MM.1S (cell line): ENCODE measurements at regions not wholly inside any gene's neighbourhood (a gene's known extent, or its start where the extent isn't known, plus 50 kb on each side); places are given as distances from the start of the nearest gene placed in this dataset.

Experiments used
- DNase-seq: peaks from one replicate; pipeline ENCODE4 v3.0.0-alpha.2; 2015
- H2AFZ ChIP-seq: fragments of 300-600 bp; sonication (generic); 2 replicates; pipeline ENCODE4 v1.6.0; 2016; ENCODE audit warnings: antibody characterized with exemption, low read length
- H3F3A ChIP-seq: fragments of 300-600 bp; sonication (generic); 2 replicates; pipeline ENCODE4 v1.6.1; 2016; ENCODE audit warnings: mild to moderate bottlenecking, antibody characterized with exemption, low read length, moderate library complexity, mixed read lengths; ENCODE audit not compliant: insufficient read depth
- H3K27ac ChIP-seq: fragments of 300-600 bp; sonication (generic); 2 replicates; pipeline ENCODE4 v1.5.1; 2016; ENCODE audit warnings: mild to moderate bottlenecking, low read length
- H3K27me3 ChIP-seq: fragments of 300-600 bp; sonication (generic); replicated peaks from 2 replicates; pipeline ENCODE4 v1.6.0; 2016; ENCODE audit warnings: low read length; ENCODE audit not compliant: insufficient read depth
- H3K36me3 ChIP-seq: fragments of 300-600 bp; sonication (generic); replicated peaks from 2 replicates; pipeline ENCODE4 v1.6.1; 2016; ENCODE audit warnings: mild to moderate bottlenecking, low read length, mixed read lengths; ENCODE audit not compliant: insufficient read depth
- H3K4me1 ChIP-seq: fragments of 300-600 bp; sonication (generic); 2 replicates; pipeline ENCODE4 v1.6.1; 2016; ENCODE audit warnings: low read length, mixed read lengths
- H3K4me2 ChIP-seq: fragments of 300-600 bp; sonication (generic); 2 replicates; pipeline ENCODE4 v1.6.0; 2016; ENCODE audit warnings: low read depth, low read length
- H3K4me3 ChIP-seq: fragments of 300-600 bp; sonication (generic); 2 replicates; pipeline ENCODE4 v1.5.1; 2016; ENCODE audit warnings: low read length, mixed read lengths
- H3K79me2 ChIP-seq: fragments of 300-600 bp; sonication (generic); 2 replicates; pipeline ENCODE4 v1.6.1; 2016; ENCODE audit warnings: mixed run types, low read length, mixed read lengths
- H3K9ac ChIP-seq: fragments of 300-600 bp; sonication (generic); 2 replicates; pipeline ENCODE4 v1.6.1; 2016; ENCODE audit warnings: low read length, mixed read lengths
- H3K9me2 ChIP-seq: fragments of 300-600 bp; sonication (generic); replicated peaks from 2 replicates; pipeline ENCODE4 v1.6.1; 2016; ENCODE audit warnings: mild to moderate bottlenecking, low read length, mixed read lengths; ENCODE audit not compliant: insufficient read depth
- H3K9me3 ChIP-seq: fragments of 300-600 bp; sonication (generic); replicated peaks from 2 replicates; pipeline ENCODE4 v1.6.1; 2016; ENCODE audit warnings: mild to moderate bottlenecking, low read length, mixed read lengths; ENCODE audit not compliant: insufficient read depth
- H4K20me1 ChIP-seq: fragments of 300-600 bp; sonication (generic); 2 replicates; pipeline ENCODE4 v1.6.1; 2016; ENCODE audit warnings: mild to moderate bottlenecking, low read length, moderate library complexity, mixed read lengths; ENCODE audit not compliant: insufficient read depth
- CTCF ChIP-seq: fragments of 300-600 bp; sonication (generic); IDR thresholded peaks from 2 replicates; pipeline ENCODE4 v1.5.1; 2016; ENCODE audit warnings: antibody characterized with exemption, low read length, mixed read lengths
- EZH2 ChIP-seq: fragments of 300-600 bp; sonication (generic); optimal IDR thresholded peaks from 2 replicates; pipeline ENCODE3; 2017; ENCODE audit warnings: low read depth, mild to moderate bottlenecking, antibody characterized with exemption, low read length, mixed read lengths
- EZH2phosphoT487 ChIP-seq: fragments of 300-600 bp; sonication (generic); IDR thresholded peaks from 2 replicates; pipeline ENCODE4 v1.6.1; 2018; ENCODE audit warnings: antibody characterized with exemption, low read length

- no peak overlapping the region for H3K4me2 ChIP-seq
- no peak for DNase-seq
- H3K4me1 ChIP-seq, result no peaks in the 10 kb centered on the region
- H3K9me2 ChIP-seq, result no peaks in the 10 kb centered on the region
- H3K9ac ChIP-seq, result no peak overlapping the region
- H3K27ac ChIP-seq, result no peak overlapping the region
- no peaks in the 10 kb centered on the region for H3K9me3 ChIP-seq
- H3K36me3 ChIP-seq, result no peaks in the 10 kb centered on the region
- H3K4me3 ChIP-seq, result no peak overlapping the region
- no peaks in the 10 kb centered on the region for H3K79me2 ChIP-seq
- H4K20me1 ChIP-seq, result no peaks in the 10 kb centered on the region
- H2AFZ ChIP-seq, result no peak overlapping the region
- H3F3A ChIP-seq, result no peaks in the 10 kb centered on the region
- no peaks in the 10 kb centered on the region for H3K27me3 ChIP-seq
- no peak for TF ChIP-seq EZH2
- TF ChIP-seq CTCF, result no peak
- no peak for TF ChIP-seq EZH2phosphoT487
Observed at GRCh38 chr5:124277767-124278545, 468.5 kb downstream of the ZNF608 start.

GRCh38 chr5:124276166-124276565 lies 470.3 kb downstream of the ZNF608 start:
- no peaks in the 10 kb centered on the region for H4K20me1 ChIP-seq
- no peak overlapping the region for H3K27ac ChIP-seq
- H3K9me2 ChIP-seq, result no peaks in the 10 kb centered on the region
- H3K79me2 ChIP-seq, result no peaks in the 10 kb centered on the region
- DNase-seq, result no peak
- H3K27me3 ChIP-seq, result no peaks in the 10 kb centered on the region
- H3F3A ChIP-seq, result no peaks in the 10 kb centered on the region
- TF ChIP-seq EZH2phosphoT487, result no peak
- H3K9ac ChIP-seq, result no peak overlapping the region
- H3K9me3 ChIP-seq, result no peaks in the 10 kb centered on the region
- no peak overlapping the region for H3K4me2 ChIP-seq
- H3K4me3 ChIP-seq, result no peak overlapping the region
- no peaks in the 10 kb centered on the region for H3K4me1 ChIP-seq
- H3K36me3 ChIP-seq, result no peaks in the 10 kb centered on the region
- H2AFZ ChIP-seq, result no peak overlapping the region

GRCh38 chr5:124274949-124275348 lies 471.5 kb downstream of the ZNF608 start:
- H3K27ac ChIP-seq, result no peak overlapping the region
- no peak overlapping the region for H3K9ac ChIP-seq
- no peaks in the 10 kb centered on the region for H3K4me1 ChIP-seq
- no peaks in the 10 kb centered on the region for H3F3A ChIP-seq
- DNase-seq, result no peak
- H3K9me3 ChIP-seq, result no peaks in the 10 kb centered on the region
- H3K4me3 ChIP-seq, result no peak overlapping the region
- no peaks in the 10 kb centered on the region for H3K79me2 ChIP-seq
- no peak for TF ChIP-seq EZH2phosphoT487
- no peak for TF ChIP-seq EZH2
- no peak for TF ChIP-seq CTCF
- no peak overlapping the region for H2AFZ ChIP-seq
- no peaks in the 10 kb centered on the region for H3K27me3 ChIP-seq
- no peaks in the 10 kb centered on the region for H3K36me3 ChIP-seq
- no peaks in the 10 kb centered on the region for H4K20me1 ChIP-seq
- no peaks in the 10 kb centered on the region for H3K9me2 ChIP-seq
- H3K4me2 ChIP-seq, result no peak overlapping the region

GRCh38 chr5:124264499-124264898 lies 481.9 kb downstream of the ZNF608 start:
- Histone ChIP-seq H3F3A (no peaks in the 10 kb centered on the region), H3K9me2 (no peaks in the 10 kb centered on the region), H3K4me2 (no peak overlapping the region), H3K36me3 (no peaks in the 10 kb centered on the region), H3K27me3 (no peaks in the 10 kb centered on the region), H3K9me3 (no peaks in the 10 kb centered on the region), H2AFZ (no peak overlapping the region), H3K4me1 (no peaks in the 10 kb centered on the region), H3K27ac (no peak overlapping the region), H3K9ac (no peak overlapping the region), H3K79me2 (no peaks in the 10 kb centered on the region), H4K20me1 (no peaks in the 10 kb centered on the region), H3K4me3 (no peak overlapping the region)
- no peak for TF ChIP-seq CTCF
- TF ChIP-seq EZH2phosphoT487, result no peak
- TF ChIP-seq EZH2, result no peak
- DNase-seq, result no peak
